ENCODE measurements at regions not wholly inside any gene's neighbourhood (a gene's known extent, or its start where the extent isn't known, plus 50 kb on each side); places are given as distances from the start of the nearest gene placed in this dataset.

- Histone ChIP-seq H3F3A (ENCODE audit: insufficient read depth, low read length, poor library complexity, severe bottlenecking) (no peaks in the 10 kb centered on the region), H4K20me1 (ENCODE audit: insufficient read depth) (no peaks in the 10 kb centered on the region), H3K79me2 (replicated peaks; ENCODE audit: insufficient read depth, low read length) (no peaks in the 10 kb centered on the region), H3K9me2 (ENCODE audit: insufficient read depth, low read length) (no peaks in the 10 kb centered on the region), H3K36me3 (ENCODE audit: insufficient read depth, low read length) (no peaks in the 10 kb centered on the region), H3K4me3 (ENCODE audit: low read length) (peak overlapping the region; percentile 41), H3K27me3 (ENCODE audit: insufficient read depth, low read depth, low read length) (no peaks in the 10 kb centered on the region), H3K9ac (ENCODE audit: low read length) (peak overlapping the region; percentile 45), H3K27ac (ENCODE audit: low read length) (peak overlapping the region; percentile 54), H3K4me2 (ENCODE audit: low read length) (peak overlapping the region; percentile 58), H3K9me3 (ENCODE audit: low read length) (no peaks in the 10 kb centered on the region), H2AFZ (ENCODE audit: low read depth, low read length) (peak overlapping the region; percentile 5)
- peak; percentile 51 for TF ChIP-seq RAD21 (conservative IDR thresholded peaks at IDR 0.05)
- peak; percentile 64 for TF ChIP-seq EP300 (conservative IDR thresholded peaks at IDR 0.05; ENCODE audit: poor library complexity, severe bottlenecking)
- TF ChIP-seq POLR2AphosphoS5 (IDR thresholded peaks at IDR 0.05), result peak; percentile 42
- TF ChIP-seq SMC3 (conservative IDR thresholded peaks at IDR 0.05; ENCODE audit: poor library complexity), result no peak
- TF ChIP-seq REST (IDR thresholded peaks at IDR 0.05; ENCODE audit: borderline replicate concordance), result peak; percentile 63
Observed at GRCh38 chr14:101501341-101501740, 60.0 kb upstream of the DIO3 start.

- Histone ChIP-seq H3F3A (ENCODE audit: insufficient read depth, low read length, poor library complexity, severe bottlenecking) (no peaks in the 10 kb centered on the region), H3K9me3 (ENCODE audit: low read length) (no peaks in the 10 kb centered on the region), H3K9me2 (ENCODE audit: insufficient read depth, low read length) (no peaks in the 10 kb centered on the region), H4K20me1 (ENCODE audit: insufficient read depth) (no peaks in the 10 kb centered on the region), H3K36me3 (ENCODE audit: insufficient read depth, low read length) (no peaks in the 10 kb centered on the region), H3K4me2 (ENCODE audit: low read length) (peak overlapping the region; percentile 58), H3K9ac (ENCODE audit: low read length) (peak overlapping the region; percentile 45), H3K27ac (ENCODE audit: low read length) (peak overlapping the region; percentile 54), H3K27me3 (ENCODE audit: insufficient read depth, low read depth, low read length) (no peaks in the 10 kb centered on the region), H3K4me3 (ENCODE audit: low read length) (peak overlapping the region; percentile 41), H3K79me2 (replicated peaks; ENCODE audit: insufficient read depth, low read length) (no peaks in the 10 kb centered on the region), H2AFZ (ENCODE audit: low read depth, low read length) (peak overlapping the region; percentile 5)
- TF ChIP-seq POLR2AphosphoS5 (IDR thresholded peaks at IDR 0.05) (no peak), SMC3 (conservative IDR thresholded peaks at IDR 0.05; ENCODE audit: poor library complexity) (no peak), TAF1 (IDR thresholded peaks at IDR 0.05; ENCODE audit: low read depth) (no peak), CTCF (IDR thresholded peaks at IDR 0.05; ENCODE audit: poor library complexity, severe bottlenecking) (no peak), REST (IDR thresholded peaks at IDR 0.05; ENCODE audit: borderline replicate concordance) (no peak), EP300 (conservative IDR thresholded peaks at IDR 0.05; ENCODE audit: poor library complexity, severe bottlenecking) (no peak), MXI1 (conservative IDR thresholded peaks at IDR 0.05; ENCODE audit: poor library complexity, severe bottlenecking) (no peak), RAD21 (conservative IDR thresholded peaks at IDR 0.05) (no peak), EZH2 (IDR thresholded peaks at IDR 0.05; ENCODE audit: borderline replicate concordance, insufficient read depth, low read length, poor library complexity, severe bottlenecking) (no peak)
Observed at GRCh38 chr14:101501858-101502615, 59.3 kb upstream of the DIO3 start.

Measured in neural cell (in vitro differentiated cells).